Vagina (tissue), 2 donors: ENCODE measurements at regions not wholly inside any gene's neighbourhood (a gene's known extent, or its start where the extent isn't known, plus 50 kb on each side); places are given as distances from the start of the nearest gene placed in this dataset.

ENCODE experiments used
- DNase-seq, 2 donors: peaks; one replicate each; pipeline ENCODE4 v3.0.0-alpha.2; 2017; ENCODE audit errors: extremely low spot score in 2 of 2
- H3K27ac ChIP-seq: fragments of 200-600 bp; sonication (generic); one replicate; pipeline ENCODE4 v1.5.1; 2019
- H3K27me3 ChIP-seq: fragments of 200-600 bp; sonication (generic); one replicate; pipeline ENCODE4 v1.5.1; 2019
- H3K36me3 ChIP-seq, 2 donors: fragments of 200-600 bp; sonication (generic); one replicate each; pipeline ENCODE4 v1.5.1; 2017 to 2019
- H3K4me1 ChIP-seq: fragments of 200-600 bp; sonication (generic); one replicate; pipeline ENCODE4 v1.5.1; 2019
- H3K4me3 ChIP-seq, 2 donors: fragments of 200-600 bp; sonication (generic); 1 replicate in 1 of 2; 2 replicates in 1 of 2; pipeline ENCODE4 v1.5.1; 2016 to 2019
- H3K9me3 ChIP-seq: fragments of 200-600 bp; sonication (generic); one replicate; pipeline ENCODE4 v1.5.1; 2019
- CTCF ChIP-seq, 3 experiments: fragments of 450-650 bp in 2 of 3; fragments of 200-600 bp in 1 of 3; sonication (generic) in 1 of 3; IDR thresholded peaks; one replicate each; pipeline ENCODE4 v1.5.1; 2017 to 2019; ENCODE audit warnings: antibody characterized with exemption in 3 of 3, mild to moderate bottlenecking in 2 of 3, moderate library complexity in 2 of 3
- POLR2A ChIP-seq, 2 donors: fragments of 450-650 bp; IDR thresholded peaks; one replicate each; pipeline ENCODE4 v1.6.1; 2017; ENCODE audit warnings: antibody characterized with exemption in 2 of 2, mild to moderate bottlenecking in 2 of 2, moderate library complexity in 2 of 2
- POLR2AphosphoS5 ChIP-seq, 2 donors: sonication (generic); formaldehyde crosslinking; IDR thresholded peaks; one replicate each; pipeline ENCODE4 v1.9.0; 2017; ENCODE audit warnings: antibody characterized with exemption in 2 of 2, mild to moderate bottlenecking in 2 of 2, low read depth in 1 of 2; ENCODE audit not compliant: insufficient read depth in 1 of 2
- intact Hi-C: fragments of 100-400 bp; cut with DNase I; formaldehyde crosslinking; loops from one replicate; pipeline ENCODE4 v1.15.1; 2023

GRCh38 chr5:51001227-51001923, 334.9 kb downstream of the PARP8 start:
- DNase-seq, result no peak
- intact Hi-C loops, result no loop called here
- Histone ChIP-seq H3K9me3 (no peaks in the 10 kb centered on the region), H3K27ac (no peak overlapping the region), H3K4me1 (no peaks in the 10 kb centered on the region), H3K27me3 (no peaks in the 10 kb centered on the region), H3K4me3 (no peak overlapping the region), H3K36me3 (no peaks in the 10 kb centered on the region)
- TF ChIP-seq POLR2A (IDR thresholded peaks at IDR 0.05) (no peak), CTCF (IDR thresholded peaks at IDR 0.05) (no peak), POLR2AphosphoS5 (IDR thresholded peaks at IDR 0.05; ENCODE audit: insufficient read depth in 1 of 2, low read depth in 1 of 2) (no peak)

GRCh38 chr5:51002368-51002767, 335.9 kb downstream of the PARP8 start:
- TF ChIP-seq POLR2A (IDR thresholded peaks at IDR 0.05) (no peak), CTCF (IDR thresholded peaks at IDR 0.05) (no peak), POLR2AphosphoS5 (IDR thresholded peaks at IDR 0.05; ENCODE audit: insufficient read depth in 1 of 2, low read depth in 1 of 2) (no peak)
- Histone ChIP-seq H3K27me3 (no peaks in the 10 kb centered on the region), H3K27ac (no peak overlapping the region), H3K4me1 (no peaks in the 10 kb centered on the region), H3K36me3 (no peaks in the 10 kb centered on the region), H3K9me3 (no peaks in the 10 kb centered on the region), H3K4me3 (no peak overlapping the region)
- intact Hi-C loops, result no loop called here
- no peak for DNase-seq

GRCh38 chr5:51013036-51013435, 346.6 kb downstream of the PARP8 start:
- DNase-seq, result no peak
- H3K27me3 ChIP-seq, result no peaks in the 10 kb centered on the region
- no peak overlapping the region for H3K4me3 ChIP-seq
- no peaks in the 10 kb centered on the region for H3K36me3 ChIP-seq
- TF ChIP-seq POLR2A (IDR thresholded peaks at IDR 0.05), result no peak
- TF ChIP-seq POLR2AphosphoS5 (IDR thresholded peaks at IDR 0.05; ENCODE audit: insufficient read depth in 1 of 2, low read depth in 1 of 2), result no peak
- TF ChIP-seq CTCF (IDR thresholded peaks at IDR 0.05), result no peak
- intact Hi-C loops, result no loop called here
- H3K4me1 ChIP-seq, result no peaks in the 10 kb centered on the region
- no peak overlapping the region for H3K27ac ChIP-seq
- no peaks in the 10 kb centered on the region for H3K9me3 ChIP-seq

GRCh38 chr5:51018423-51018822, 352.0 kb downstream of the PARP8 start:
- H3K4me1 ChIP-seq, result no peaks in the 10 kb centered on the region
- no peaks in the 10 kb centered on the region for H3K27me3 ChIP-seq
- TF ChIP-seq POLR2A (IDR thresholded peaks at IDR 0.05) (no peak), POLR2AphosphoS5 (IDR thresholded peaks at IDR 0.05; ENCODE audit: insufficient read depth in 1 of 2, low read depth in 1 of 2) (no peak), CTCF (IDR thresholded peaks at IDR 0.05) (no peak)
- intact Hi-C loops, result no loop called here
- no peaks in the 10 kb centered on the region for H3K9me3 ChIP-seq
- no peak overlapping the region for H3K4me3 ChIP-seq
- H3K36me3 ChIP-seq, result no peaks in the 10 kb centered on the region
- H3K27ac ChIP-seq, result no peak overlapping the region
- no peak for DNase-seq

DNA sequence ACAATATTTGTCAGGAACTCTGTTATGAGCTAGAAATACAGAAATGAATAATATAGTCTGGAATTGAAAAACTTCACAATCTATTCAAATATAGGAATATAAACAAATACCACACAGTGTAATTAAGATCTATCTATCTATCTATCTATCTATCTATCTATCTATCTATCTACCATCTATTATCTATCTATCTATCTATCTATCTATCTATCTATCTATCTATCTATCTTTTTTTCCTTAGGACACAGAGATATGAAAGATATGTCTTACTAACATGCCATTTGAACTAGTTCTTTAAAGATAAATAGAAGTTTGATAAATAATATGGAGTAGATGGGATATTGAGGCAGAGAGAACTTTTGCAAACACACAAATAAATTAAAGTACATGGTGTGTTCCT, 357.8 kb downstream of the PARP8 start:
- Histone ChIP-seq H3K27ac (no peak overlapping the region), H3K9me3 (no peaks in the 10 kb centered on the region), H3K4me1 (no peaks in the 10 kb centered on the region), H3K36me3 (no peaks in the 10 kb centered on the region), H3K4me3 (no peak overlapping the region), H3K27me3 (no peaks in the 10 kb centered on the region)
- TF ChIP-seq POLR2A (IDR thresholded peaks at IDR 0.05), result no peak
- TF ChIP-seq CTCF (IDR thresholded peaks at IDR 0.05), result no peak
- TF ChIP-seq POLR2AphosphoS5 (IDR thresholded peaks at IDR 0.05; ENCODE audit: insufficient read depth in 1 of 2, low read depth in 1 of 2), result no peak
- intact Hi-C loops, result no loop called here
- DNase-seq, result no peak
